ENCODE measurements at regions not wholly inside any gene's neighbourhood (a gene's known extent, or its start where the extent isn't known, plus 50 kb on each side); places are given as distances from the start of the nearest gene placed in this dataset.

DNA sequence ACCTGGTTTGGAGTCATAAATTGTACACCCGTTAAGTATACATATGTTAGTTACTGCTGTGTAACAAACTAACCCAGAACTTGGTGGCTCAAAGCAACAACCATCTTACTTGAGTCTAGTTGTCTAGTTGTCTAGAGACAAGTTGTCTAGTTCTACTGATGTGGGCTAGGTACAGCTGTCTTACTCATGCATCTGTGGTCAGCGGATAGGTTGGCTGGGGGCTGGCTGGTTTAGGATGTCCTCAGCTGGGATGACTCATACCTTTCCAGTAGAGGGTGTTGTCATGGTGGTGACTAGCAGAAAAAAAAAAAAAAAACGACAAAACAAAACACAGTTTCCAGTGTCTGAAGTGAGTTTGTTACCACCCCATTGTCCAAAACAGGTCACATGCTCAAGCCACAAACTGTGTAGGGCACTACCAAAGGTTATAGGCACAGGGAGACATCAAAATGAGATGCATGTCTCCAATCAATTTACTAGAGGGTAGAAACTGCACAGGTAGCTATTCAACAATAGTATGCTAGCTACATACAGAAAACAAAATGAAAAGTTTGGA lies 680.3 kb downstream of the MED13L start:
- H3K36me3 Mint-ChIP-seq: no peaks in the 10 kb centered on the region
- no peak for DNase-seq (ENCODE audit: low spot score)
- TF ChIP-seq EZH2 (IDR thresholded peaks at IDR 0.05) (no peak), EZH2phosphoT487 (IDR thresholded peaks at IDR 0.05) (no peak)
- TF ChIP-seq, protein P1, sequence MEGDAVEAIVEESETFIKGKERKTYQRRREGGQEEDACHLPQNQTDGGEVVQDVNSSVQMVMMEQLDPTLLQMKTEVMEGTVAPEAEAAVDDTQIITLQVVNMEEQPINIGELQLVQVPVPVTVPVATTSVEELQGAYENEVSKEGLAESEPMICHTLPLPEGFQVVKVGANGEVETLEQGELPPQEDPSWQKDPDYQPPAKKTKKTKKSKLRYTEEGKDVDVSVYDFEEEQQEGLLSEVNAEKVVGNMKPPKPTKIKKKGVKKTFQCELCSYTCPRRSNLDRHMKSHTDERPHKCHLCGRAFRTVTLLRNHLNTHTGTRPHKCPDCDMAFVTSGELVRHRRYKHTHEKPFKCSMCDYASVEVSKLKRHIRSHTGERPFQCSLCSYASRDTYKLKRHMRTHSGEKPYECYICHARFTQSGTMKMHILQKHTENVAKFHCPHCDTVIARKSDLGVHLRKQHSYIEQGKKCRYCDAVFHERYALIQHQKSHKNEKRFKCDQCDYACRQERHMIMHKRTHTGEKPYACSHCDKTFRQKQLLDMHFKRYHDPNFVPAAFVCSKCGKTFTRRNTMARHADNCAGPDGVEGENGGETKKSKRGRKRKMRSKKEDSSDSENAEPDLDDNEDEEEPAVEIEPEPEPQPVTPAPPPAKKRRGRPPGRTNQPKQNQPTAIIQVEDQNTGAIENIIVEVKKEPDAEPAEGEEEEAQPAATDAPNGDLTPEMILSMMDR (IDR thresholded peaks at IDR 0.05): no peak
- no peak overlapping the region for H3K27ac Mint-ChIP-seq
- Histone ChIP-seq H3K9ac (no peak overlapping the region), H3K4me1 (peaks cover 12% of the 10 kb centered on the region), H3K79me2 (ENCODE audit: low read depth) (no peaks in the 10 kb centered on the region), H3F3A (ENCODE audit: low read depth) (no peaks in the 10 kb centered on the region), H3K4me3 (no peak overlapping the region), H3K27me3 (no peaks in the 10 kb centered on the region), H2AFZ (replicated peaks) (no peak overlapping the region), H4K20me1 (ENCODE audit: low read depth) (no peaks in the 10 kb centered on the region), H3K9me3 (ENCODE audit: low read depth) (no peaks in the 10 kb centered on the region), H3K4me2 (no peak overlapping the region), H3K36me3 (no peaks in the 10 kb centered on the region), H3K27ac (no peak overlapping the region)
- H3K27me3 Mint-ChIP-seq (ENCODE audit: insufficient read depth, low read depth): peaks cover 4% of the 10 kb centered on the region
- no peaks in the 10 kb centered on the region for H3K9me3 Mint-ChIP-seq
- no peak overlapping the region for H3K4me3 Mint-ChIP-seq
- peaks cover 4% of the 10 kb centered on the region for H3K4me1 Mint-ChIP-seq

DNA sequence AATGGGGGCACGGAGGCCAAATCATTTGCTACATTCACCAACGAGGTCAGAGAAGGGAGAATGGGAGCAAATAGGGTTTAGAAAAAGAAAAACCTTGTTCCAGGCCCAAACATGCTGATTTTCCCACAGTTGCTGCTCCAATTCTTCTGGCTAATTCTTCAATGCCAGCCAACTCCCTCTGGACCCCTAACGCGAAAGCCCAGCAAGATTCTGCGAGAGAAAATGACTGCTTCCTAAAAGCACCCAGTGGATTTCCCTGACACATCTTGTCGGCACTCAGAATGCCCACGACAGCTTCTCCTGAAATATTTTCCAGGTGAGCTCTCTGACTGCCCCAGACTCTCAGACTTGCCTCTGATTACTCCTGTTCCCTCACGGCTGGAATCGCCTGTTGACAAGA lies 689.4 kb downstream of the MED13L start:
- no peaks in the 10 kb centered on the region for H3F3A ChIP-seq (ENCODE audit: low read depth)
- no peaks in the 10 kb centered on the region for H3K4me1 ChIP-seq
- no peak overlapping the region for H3K4me3 ChIP-seq
- H3K27me3 ChIP-seq: no peaks in the 10 kb centered on the region
- H3K36me3 ChIP-seq: no peaks in the 10 kb centered on the region
- H3K9me3 Mint-ChIP-seq: peaks cover 7% of the 10 kb centered on the region
- H3K4me1 Mint-ChIP-seq: no peaks in the 10 kb centered on the region
- TF ChIP-seq, protein P1 (IDR thresholded peaks at IDR 0.05): no peak
- TF ChIP-seq EZH2phosphoT487 (IDR thresholded peaks at IDR 0.05) (no peak), EZH2 (IDR thresholded peaks at IDR 0.05) (no peak)
- peaks cover 9% of the 10 kb centered on the region for H3K27me3 Mint-ChIP-seq (ENCODE audit: insufficient read depth, low read depth)
- H3K79me2 ChIP-seq (ENCODE audit: low read depth): no peaks in the 10 kb centered on the region
- H3K36me3 Mint-ChIP-seq: no peaks in the 10 kb centered on the region
- H3K4me3 Mint-ChIP-seq: no peak overlapping the region
- no peaks in the 10 kb centered on the region for H4K20me1 ChIP-seq (ENCODE audit: low read depth)
- no peak overlapping the region for H3K4me2 ChIP-seq
- DNase-seq (ENCODE audit: low spot score): no peak
- no peak overlapping the region for H2AFZ ChIP-seq (replicated peaks)
- H3K27ac ChIP-seq: no peak overlapping the region
- no peaks in the 10 kb centered on the region for H3K9me3 ChIP-seq (ENCODE audit: low read depth)
- H3K9ac ChIP-seq: no peak overlapping the region
- no peak overlapping the region for H3K27ac Mint-ChIP-seq

DNA sequence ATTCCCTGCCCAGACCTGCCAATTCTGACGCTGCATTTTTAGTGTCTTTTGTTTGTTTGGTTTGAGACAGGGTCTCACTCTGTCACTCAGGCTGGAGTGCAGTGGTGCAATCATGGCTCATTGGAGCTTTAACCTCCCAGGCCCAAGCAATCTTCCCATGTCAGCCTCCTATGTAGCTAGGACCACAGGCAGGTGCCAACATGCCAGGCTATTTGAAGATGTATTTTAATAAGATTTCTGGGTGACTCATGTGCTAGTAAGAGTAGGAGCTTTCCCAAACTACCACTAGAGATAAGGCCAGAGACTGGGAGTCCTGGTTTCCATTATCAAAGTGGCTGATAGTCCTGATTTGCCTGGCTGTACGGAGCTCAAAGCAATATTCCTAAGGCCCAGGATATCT lies 693.3 kb downstream of the MED13L start:
- Histone ChIP-seq H3K4me3 (no peak overlapping the region), H3K9me3 (ENCODE audit: low read depth) (no peaks in the 10 kb centered on the region), H3F3A (ENCODE audit: low read depth) (no peaks in the 10 kb centered on the region), H3K9ac (no peak overlapping the region), H3K4me1 (no peaks in the 10 kb centered on the region), H3K4me2 (no peak overlapping the region), H3K36me3 (no peaks in the 10 kb centered on the region), H3K79me2 (ENCODE audit: low read depth) (no peaks in the 10 kb centered on the region), H2AFZ (replicated peaks) (no peak overlapping the region), H3K27ac (no peak overlapping the region), H3K27me3 (no peaks in the 10 kb centered on the region), H4K20me1 (ENCODE audit: low read depth) (no peaks in the 10 kb centered on the region)
- no peak for DNase-seq (ENCODE audit: low spot score)
- no peak overlapping the region for H3K4me3 Mint-ChIP-seq
- H3K4me1 Mint-ChIP-seq: no peaks in the 10 kb centered on the region
- no peak overlapping the region for H3K27ac Mint-ChIP-seq
- H3K9me3 Mint-ChIP-seq: peaks cover 7% of the 10 kb centered on the region
- no peaks in the 10 kb centered on the region for H3K36me3 Mint-ChIP-seq
- H3K27me3 Mint-ChIP-seq (ENCODE audit: insufficient read depth, low read depth): peaks cover 7% of the 10 kb centered on the region
- TF ChIP-seq, protein P1 (IDR thresholded peaks at IDR 0.05): no peak
- TF ChIP-seq EZH2 (IDR thresholded peaks at IDR 0.05) (no peak), EZH2phosphoT487 (IDR thresholded peaks at IDR 0.05) (no peak)
